ENCODE measurements at regions not wholly inside any gene's neighbourhood (a gene's known extent, or its start where the extent isn't known, plus 50 kb on each side); places are given as distances from the start of the nearest gene placed in this dataset.

DNA sequence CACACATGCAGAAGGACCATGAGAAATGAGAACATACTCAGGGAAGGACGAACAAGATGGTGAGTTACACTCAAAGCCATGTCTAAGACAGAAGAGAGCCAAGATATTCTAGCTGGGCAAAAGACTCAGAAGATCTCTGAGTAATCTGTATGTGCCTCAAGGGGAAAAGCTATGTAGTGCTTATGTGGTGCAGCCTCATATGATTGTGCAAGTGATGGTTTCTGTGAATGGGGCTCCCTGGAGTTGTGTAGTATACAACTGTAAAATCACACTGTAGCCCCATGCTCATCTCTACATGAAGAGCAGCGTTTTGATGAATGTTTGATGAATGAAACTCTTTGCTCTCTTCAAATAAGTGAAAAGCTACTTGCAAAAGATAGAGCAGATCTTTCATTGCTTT, 57.5 kb downstream of the OSR1 start:
- H3K9me3 ChIP-seq (ENCODE audit: low read length), result no peaks in the 10 kb centered on the region
- no peaks in the 10 kb centered on the region for H3K36me3 ChIP-seq (ENCODE audit: insufficient read depth, low read length)
- no peaks in the 10 kb centered on the region for H4K20me1 ChIP-seq (ENCODE audit: insufficient read depth)
- no peaks in the 10 kb centered on the region for H3K9me2 ChIP-seq (ENCODE audit: insufficient read depth, low read length)
- no peak overlapping the region for H3K9ac ChIP-seq (ENCODE audit: low read length)
- no peak overlapping the region for H3K4me3 ChIP-seq (ENCODE audit: low read length)
- no peak overlapping the region for H3K4me2 ChIP-seq (ENCODE audit: low read length)
- no peak overlapping the region for H3K27ac ChIP-seq (ENCODE audit: low read length)
- no peaks in the 10 kb centered on the region for H3F3A ChIP-seq (ENCODE audit: insufficient read depth, low read length, poor library complexity, severe bottlenecking)
- no peaks in the 10 kb centered on the region for H3K79me2 ChIP-seq (replicated peaks; ENCODE audit: insufficient read depth, low read length)
- TF ChIP-seq MXI1 (conservative IDR thresholded peaks at IDR 0.05; ENCODE audit: poor library complexity, severe bottlenecking) (no peak), POLR2AphosphoS5 (IDR thresholded peaks at IDR 0.05) (no peak), REST (IDR thresholded peaks at IDR 0.05; ENCODE audit: borderline replicate concordance) (no peak)
- H2AFZ ChIP-seq (ENCODE audit: low read depth, low read length), result no peak overlapping the region
- H3K27me3 ChIP-seq (ENCODE audit: insufficient read depth, low read depth, low read length), result no peaks in the 10 kb centered on the region

GRCh38 chr2:19299522-19299921, 58.9 kb downstream of the OSR1 start:
- H3K9me3 ChIP-seq (ENCODE audit: low read length), result no peaks in the 10 kb centered on the region

More at GRCh38 chr2:19299522-19299921, 58.9 kb downstream of the OSR1 start:
- Histone ChIP-seq H3F3A (ENCODE audit: insufficient read depth, low read length, poor library complexity, severe bottlenecking) (no peaks in the 10 kb centered on the region), H3K4me3 (ENCODE audit: low read length) (no peak overlapping the region), H4K20me1 (ENCODE audit: insufficient read depth) (no peaks in the 10 kb centered on the region), H3K27ac (ENCODE audit: low read length) (no peak overlapping the region), H3K9ac (ENCODE audit: low read length) (no peak overlapping the region), H3K79me2 (replicated peaks; ENCODE audit: insufficient read depth, low read length) (no peaks in the 10 kb centered on the region), H2AFZ (ENCODE audit: low read depth, low read length) (no peak overlapping the region), H3K4me2 (ENCODE audit: low read length) (no peak overlapping the region), H3K27me3 (ENCODE audit: insufficient read depth, low read depth, low read length) (no peaks in the 10 kb centered on the region), H3K36me3 (ENCODE audit: insufficient read depth, low read length) (no peaks in the 10 kb centered on the region), H3K9me2 (ENCODE audit: insufficient read depth, low read length) (no peaks in the 10 kb centered on the region)
- no peak for TF ChIP-seq MXI1 (conservative IDR thresholded peaks at IDR 0.05; ENCODE audit: poor library complexity, severe bottlenecking)
- no peak for TF ChIP-seq RAD21 (conservative IDR thresholded peaks at IDR 0.05)
- no peak for TF ChIP-seq TAF1 (IDR thresholded peaks at IDR 0.05; ENCODE audit: low read depth)
- no peak for TF ChIP-seq REST (IDR thresholded peaks at IDR 0.05; ENCODE audit: borderline replicate concordance)
- TF ChIP-seq, protein P1, sequence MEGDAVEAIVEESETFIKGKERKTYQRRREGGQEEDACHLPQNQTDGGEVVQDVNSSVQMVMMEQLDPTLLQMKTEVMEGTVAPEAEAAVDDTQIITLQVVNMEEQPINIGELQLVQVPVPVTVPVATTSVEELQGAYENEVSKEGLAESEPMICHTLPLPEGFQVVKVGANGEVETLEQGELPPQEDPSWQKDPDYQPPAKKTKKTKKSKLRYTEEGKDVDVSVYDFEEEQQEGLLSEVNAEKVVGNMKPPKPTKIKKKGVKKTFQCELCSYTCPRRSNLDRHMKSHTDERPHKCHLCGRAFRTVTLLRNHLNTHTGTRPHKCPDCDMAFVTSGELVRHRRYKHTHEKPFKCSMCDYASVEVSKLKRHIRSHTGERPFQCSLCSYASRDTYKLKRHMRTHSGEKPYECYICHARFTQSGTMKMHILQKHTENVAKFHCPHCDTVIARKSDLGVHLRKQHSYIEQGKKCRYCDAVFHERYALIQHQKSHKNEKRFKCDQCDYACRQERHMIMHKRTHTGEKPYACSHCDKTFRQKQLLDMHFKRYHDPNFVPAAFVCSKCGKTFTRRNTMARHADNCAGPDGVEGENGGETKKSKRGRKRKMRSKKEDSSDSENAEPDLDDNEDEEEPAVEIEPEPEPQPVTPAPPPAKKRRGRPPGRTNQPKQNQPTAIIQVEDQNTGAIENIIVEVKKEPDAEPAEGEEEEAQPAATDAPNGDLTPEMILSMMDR (IDR thresholded peaks at IDR 0.05; ENCODE audit: poor library complexity, severe bottlenecking), result no peak
- TF ChIP-seq EZH2 (IDR thresholded peaks at IDR 0.05; ENCODE audit: borderline replicate concordance, insufficient read depth, low read length, poor library complexity, severe bottlenecking), result no peak
- no peak for TF ChIP-seq EP300 (conservative IDR thresholded peaks at IDR 0.05; ENCODE audit: poor library complexity, severe bottlenecking)
- TF ChIP-seq POLR2AphosphoS5 (IDR thresholded peaks at IDR 0.05), result no peak
- TF ChIP-seq SMC3 (conservative IDR thresholded peaks at IDR 0.05; ENCODE audit: poor library complexity), result no peak

All from neural cell (in vitro differentiated cells).